ENCODE measurements at regions not wholly inside any gene's neighbourhood (a gene's known extent, or its start where the extent isn't known, plus 50 kb on each side); places are given as distances from the start of the nearest gene placed in this dataset.

- intact Hi-C loops (cut with micrococcal nuclease): loop anchor here (10.0 kb wide), 1 partner anchor 112 kb away; no protein-coding TSS in a partner anchor
- no TSS peak for BruUV-seq (replicated peaks)
- no peak overlapping the region for H3K27ac Mint-ChIP-seq (ENCODE audit: low read depth, unreplicated experiment)
- H3K36me3 Mint-ChIP-seq (ENCODE audit: insufficient read depth, unreplicated experiment): no peaks in the 10 kb centered on the region
- no peak for DNase-seq (ENCODE audit: unreplicated experiment)
- peaks cover 4% of the 10 kb centered on the region for H3K4me1 Mint-ChIP-seq (ENCODE audit: insufficient read depth, unreplicated experiment)
- CTCF ChIA-PET: no interaction called here
- peaks cover 85% of the 10 kb centered on the region for H3K27me3 Mint-ChIP-seq (ENCODE audit: insufficient read depth, unreplicated experiment)
- TF ChIP-seq CTCF (IDR thresholded peaks at IDR 0.05; ENCODE audit: unreplicated experiment): no peak
- H3K9me3 Mint-ChIP-seq (ENCODE audit: unreplicated experiment): no peaks in the 10 kb centered on the region
- H3K4me3 Mint-ChIP-seq (ENCODE audit: unreplicated experiment): no peak overlapping the region
- POLR2A ChIA-PET: no interaction called here
Observed at GRCh38 chr20:60837173-60837770, 414.8 kb upstream of the CDH4 start.

GRCh38 chr20:60838297-60838696, 413.8 kb upstream of the CDH4 start:
- ChIA-PET CTCF (interaction anchor here (0.7 to 1.2 kb wide), 2 partner anchors 12 to 115 kb away, joined by 3 to 6 read pairs; no protein-coding TSS in a partner anchor), POLR2A (interaction anchor here (0.7 kb wide), 1 partner anchor 10 kb away, joined by 3 read pairs; no protein-coding TSS in a partner anchor)
- TF ChIP-seq CTCF (IDR thresholded peaks at IDR 0.05; ENCODE audit: unreplicated experiment): no peak
- H3K27me3 Mint-ChIP-seq (ENCODE audit: insufficient read depth, unreplicated experiment): peaks cover 89% of the 10 kb centered on the region
- H3K36me3 Mint-ChIP-seq (ENCODE audit: insufficient read depth, unreplicated experiment): no peaks in the 10 kb centered on the region
- DNase-seq (ENCODE audit: unreplicated experiment): no peak
- no TSS peak for BruUV-seq (replicated peaks)
- no peak overlapping the region for H3K4me3 Mint-ChIP-seq (ENCODE audit: unreplicated experiment)
- no peak overlapping the region for H3K27ac Mint-ChIP-seq (ENCODE audit: low read depth, unreplicated experiment)
- intact Hi-C loops (cut with micrococcal nuclease): loop anchor here (10.0 kb wide), 1 partner anchor 113 kb away; no protein-coding TSS in a partner anchor
- peaks cover 4% of the 10 kb centered on the region for H3K4me1 Mint-ChIP-seq (ENCODE audit: insufficient read depth, unreplicated experiment)
- no peaks in the 10 kb centered on the region for H3K9me3 Mint-ChIP-seq (ENCODE audit: unreplicated experiment)

- no peak overlapping the region for H3K4me3 Mint-ChIP-seq (ENCODE audit: unreplicated experiment)
- no TSS peak for BruUV-seq (replicated peaks)
- peaks cover 4% of the 10 kb centered on the region for H3K4me1 Mint-ChIP-seq (ENCODE audit: insufficient read depth, unreplicated experiment)
- no peak for TF ChIP-seq CTCF (IDR thresholded peaks at IDR 0.05; ENCODE audit: unreplicated experiment)
- intact Hi-C loops (cut with micrococcal nuclease): no loop called here
- H3K27me3 Mint-ChIP-seq (ENCODE audit: insufficient read depth, unreplicated experiment): peaks cover 87% of the 10 kb centered on the region
- no peaks in the 10 kb centered on the region for H3K36me3 Mint-ChIP-seq (ENCODE audit: insufficient read depth, unreplicated experiment)
- DNase-seq (ENCODE audit: unreplicated experiment): no peak
- ChIA-PET POLR2A (no interaction called here), CTCF (no interaction called here)
- H3K9me3 Mint-ChIP-seq (ENCODE audit: unreplicated experiment): no peaks in the 10 kb centered on the region
- no peak overlapping the region for H3K27ac Mint-ChIP-seq (ENCODE audit: low read depth, unreplicated experiment)
Observed at GRCh38 chr20:60840971-60841370, 411.1 kb upstream of the CDH4 start.

- no TSS peak for BruUV-seq (replicated peaks)
- intact Hi-C loops (cut with micrococcal nuclease): no loop called here
- H3K4me3 Mint-ChIP-seq (ENCODE audit: unreplicated experiment): no peak overlapping the region
- ChIA-PET POLR2A (no interaction called here), CTCF (interaction anchor here (0.6 kb wide), 1 partner anchor 324 kb away, joined by 3 read pairs; no protein-coding TSS in a partner anchor)
- H3K9me3 Mint-ChIP-seq (ENCODE audit: unreplicated experiment): no peaks in the 10 kb centered on the region
- H3K27me3 Mint-ChIP-seq (ENCODE audit: insufficient read depth, unreplicated experiment): peaks cover 95% of the 10 kb centered on the region
- H3K36me3 Mint-ChIP-seq (ENCODE audit: insufficient read depth, unreplicated experiment): no peaks in the 10 kb centered on the region
- no peak for TF ChIP-seq CTCF (IDR thresholded peaks at IDR 0.05; ENCODE audit: unreplicated experiment)
- no peak overlapping the region for H3K27ac Mint-ChIP-seq (ENCODE audit: low read depth, unreplicated experiment)
- DNase-seq (ENCODE audit: unreplicated experiment): no peak
- no peaks in the 10 kb centered on the region for H3K4me1 Mint-ChIP-seq (ENCODE audit: insufficient read depth, unreplicated experiment)
Observed at GRCh38 chr20:60845146-60845545, 406.9 kb upstream of the CDH4 start.
